A673 (cell line): ENCODE measurements at regions not wholly inside any gene's neighbourhood (a gene's known extent, or its start where the extent isn't known, plus 50 kb on each side); places are given as distances from the start of the nearest gene placed in this dataset.

ENCODE experiments used
- BruUV-seq: library from RNA; stranded (reverse); fragments of 400-500 nt; replicated peaks from 2 replicates; lab custom pipeline; 2021; lab: Mats Ljungman, UMichigan
- CTCF ChIA-PET: fragments of 300-600 bp; sonication (Branson Sonifier 250); formaldehyde crosslinking; loops from one replicate; lab custom pipeline; 2022; ENCODE audit warnings: antibody characterized with exemption; lab: Charles Lee
- POLR2A ChIA-PET: fragments of 300-600 bp; sonication (Branson Sonifier 250); formaldehyde crosslinking; loops from one replicate; lab custom pipeline; 2022; ENCODE audit warnings: antibody characterized with exemption; ENCODE audit not compliant: low non-redundant PET; lab: Charles Lee
- DNase-seq: peaks from one replicate; pipeline ENCODE4 v3.0.0-alpha.2; 2015; ENCODE audit warnings: low spot score
- H3K27ac ChIP-seq: fragments of 200-600 bp; sonication (generic); 2 replicates; pipeline ENCODE4 v1.5.1; 2016; ENCODE audit warnings: mixed run types, low read depth, mild to moderate bottlenecking, mixed read lengths, antibody characterized with exemption, low read length; ENCODE audit not compliant: poor library complexity, severe bottlenecking
- H3K27me3 ChIP-seq: fragments of 200-600 bp; sonication (generic); replicated peaks from 2 replicates; pipeline ENCODE4 v1.6.1; 2017; ENCODE audit warnings: mixed run types, low read depth, mild to moderate bottlenecking, mixed read lengths, antibody characterized with exemption, low read length; ENCODE audit not compliant: insufficient read depth, poor library complexity
- H3K36me3 ChIP-seq: fragments of 200-600 bp; sonication (generic); 2 replicates; pipeline ENCODE4 v1.6.1; 2016; ENCODE audit warnings: mixed run types, mild to moderate bottlenecking, mixed read lengths, antibody characterized with exemption, low read length; ENCODE audit not compliant: insufficient read depth, poor library complexity, severe bottlenecking
- H3K4me1 ChIP-seq: fragments of 200-600 bp; sonication (generic); 2 replicates; pipeline ENCODE4 v1.6.1; 2017; ENCODE audit warnings: mixed run types, mild to moderate bottlenecking, mixed read lengths, antibody characterized with exemption, low read length; ENCODE audit not compliant: insufficient read depth, poor library complexity, severe bottlenecking
- H3K4me3 ChIP-seq: fragments of 200-600 bp; sonication (generic); 2 replicates; pipeline ENCODE4 v1.5.1; 2016; ENCODE audit warnings: low read depth, mixed run types, mild to moderate bottlenecking, mixed read lengths, low read length; ENCODE audit not compliant: poor library complexity, severe bottlenecking
- H3K9me3 ChIP-seq: fragments of 200-600 bp; sonication (generic); 2 replicates; pipeline ENCODE4 v1.6.1; 2016; ENCODE audit warnings: mixed run types, low read depth, mild to moderate bottlenecking, mixed read lengths, antibody characterized with exemption, low read length; ENCODE audit not compliant: poor library complexity, severe bottlenecking
- CTCF ChIP-seq: fragments of 300-800, 200-600 bp; sonication (generic); conservative IDR thresholded peaks from 2 replicates; pipeline ENCODE4 v1.5.1; 2017; ENCODE audit warnings: low read depth, mild to moderate bottlenecking, antibody characterized with exemption, low read length, moderate library complexity, mixed read lengths
- EZH2 ChIP-seq: fragments of 200-600 bp; sonication (generic); IDR thresholded peaks from 2 replicates; pipeline ENCODE4 v1.6.1; 2017; ENCODE audit warnings: borderline replicate concordance, low read depth, mild to moderate bottlenecking, mixed read lengths, antibody characterized with exemption, low read length; ENCODE audit not compliant: poor library complexity, severe bottlenecking
- intact Hi-C: fragments of 100-400 bp; cut with micrococcal nuclease; formaldehyde crosslinking; loops from one replicate; pipeline ENCODE4 v1.10.0; 2022; ENCODE audit not compliant: unreplicated experiment

GRCh38 chr6:156107624-156108101, 652.0 kb upstream of the NOX3 start:
- no TSS peak for BruUV-seq
- intact Hi-C loops = no loop called here

GRCh38 chr6:156102129-156102528, 646.5 kb upstream of the NOX3 start:
- H3K4me1 ChIP-seq = no peaks in the 10 kb centered on the region
- intact Hi-C loops = no loop called here
- POLR2A ChIA-PET = no interaction called here
- no peaks in the 10 kb centered on the region for H3K9me3 ChIP-seq
- no peak for TF ChIP-seq EZH2
- TF ChIP-seq CTCF = peak; percentile 65
- no peaks in the 10 kb centered on the region for H3K36me3 ChIP-seq
- CTCF ChIA-PET = no interaction called here
- no peaks in the 10 kb centered on the region for H3K27me3 ChIP-seq
- no peak overlapping the region for H3K4me3 ChIP-seq
- no peak overlapping the region for H3K27ac ChIP-seq
- DNase-seq = peak; percentile 48
- BruUV-seq = no TSS peak

More at GRCh38 chr6:156107624-156108101, 652.0 kb upstream of the NOX3 start:
- CTCF ChIA-PET = no interaction called here
- no peak for DNase-seq
- Histone ChIP-seq H3K9me3 (no peaks in the 10 kb centered on the region), H3K27me3 (no peaks in the 10 kb centered on the region), H3K27ac (no peak overlapping the region), H3K4me3 (no peak overlapping the region), H3K4me1 (no peaks in the 10 kb centered on the region), H3K36me3 (no peaks in the 10 kb centered on the region)
- POLR2A ChIA-PET = no interaction called here
- TF ChIP-seq EZH2 (no peak), CTCF (no peak)

GRCh38 chr6:156098839-156099238, 643.2 kb upstream of the NOX3 start:
- H3K9me3 ChIP-seq = no peaks in the 10 kb centered on the region
- no peaks in the 10 kb centered on the region for H3K4me1 ChIP-seq
- no peak for DNase-seq
- H3K4me3 ChIP-seq = no peak overlapping the region
- no peaks in the 10 kb centered on the region for H3K27me3 ChIP-seq
- POLR2A ChIA-PET = no interaction called here
- CTCF ChIA-PET = no interaction called here
- BruUV-seq = no TSS peak
- no peak for TF ChIP-seq EZH2
- TF ChIP-seq CTCF = no peak
- no peaks in the 10 kb centered on the region for H3K36me3 ChIP-seq
- intact Hi-C loops = no loop called here
- H3K27ac ChIP-seq = no peak overlapping the region
